AG20443 (cell line): ENCODE measurements at regions not wholly inside any gene's neighbourhood (a gene's known extent, or its start where the extent isn't known, plus 50 kb on each side); places are given as distances from the start of the nearest gene placed in this dataset.
"Not testable (repeated sequence)": the region's sequence is repeated elsewhere in the genome, so short reads cannot be mapped to it uniquely, and the experiment has no call there.

Experiments
- DNase-seq: peaks from one replicate; pipeline ENCODE4 v3.0.0; 2012; ENCODE audit warnings: low spot score, mixed read lengths

GRCh38 chr3:98644168-98644567, 50.8 kb upstream of the CPOX start:
- no peak for DNase-seq

- DNase-seq = no peak
These were observed 51.6 kb upstream of the CPOX start for GRCh38 chr3:98645039-98645438.

- no peak for DNase-seq
These were observed 53.3 kb upstream of the CPOX start for GRCh38 chr3:98646680-98647079.

- DNase-seq = no peak
These were observed 53.8 kb upstream of the CPOX start for GRCh38 chr3:98647197-98647596.

- DNase-seq = no peak
These were observed 57.8 kb upstream of the CPOX start for GRCh38 chr3:98650971-98651779.

GRCh38 chr3:98651780-98652077, 58.3 kb upstream of the CPOX start:
- no peak for DNase-seq

GRCh38 chr3:98655666-98656065, 62.3 kb upstream of the CPOX start:
- peak; percentile 56 for DNase-seq

- DNase-seq = no peak
These were observed 64.0 kb upstream of the CPOX start for GRCh38 chr3:98657457-98657856.

- no peak for DNase-seq
These were observed 69.3 kb upstream of the CPOX start for GRCh38 chr3:98662699-98663098.

GRCh38 chr3:98670020-98670419, 76.6 kb upstream of the CPOX start:
- no peak for DNase-seq

GRCh38 chr3:98679986-98680385, 83.2 kb upstream of the ST3GAL6 start:
- DNase-seq = no peak

- DNase-seq = no peak
These were observed 82.4 kb upstream of the ST3GAL6 start for GRCh38 chr3:98680723-98681122.

GRCh38 chr3:98681486-98681885, 81.7 kb upstream of the ST3GAL6 start:
- no peak for DNase-seq

- DNase-seq = not testable (repeated sequence)
These were observed 80.7 kb upstream of the ST3GAL6 start for GRCh38 chr3:98682391-98682790.

GRCh38 chr3:98688363-98688762, 74.8 kb upstream of the ST3GAL6 start:
- DNase-seq = no peak

- DNase-seq = no peak
These were observed 72.3 kb upstream of the ST3GAL6 start for GRCh38 chr3:98690876-98691275.

- no peak for DNase-seq
These were observed 71.2 kb upstream of the ST3GAL6 start for GRCh38 chr3:98691897-98692296.

GRCh38 chr3:98692787-98693473, 70.2 kb upstream of the ST3GAL6 start:
- DNase-seq = peak; percentile 50

- DNase-seq = no peak
These were observed 67.3 kb upstream of the ST3GAL6 start for GRCh38 chr3:98695796-98696195.

GRCh38 chr3:98696296-98696695, 66.8 kb upstream of the ST3GAL6 start:
- DNase-seq = not testable (repeated sequence)

GRCh38 chr3:98697225-98697624, 65.9 kb upstream of the ST3GAL6 start:
- DNase-seq = no peak

GRCh38 chr3:98699132-98699531, 64.0 kb upstream of the ST3GAL6 start:
- DNase-seq = no peak

- DNase-seq = no peak
These were observed 62.0 kb upstream of the ST3GAL6 start for GRCh38 chr3:98701071-98701675.
